ENCODE measurements at regions not wholly inside any gene's neighbourhood (a gene's known extent, or its start where the extent isn't known, plus 50 kb on each side); places are given as distances from the start of the nearest gene placed in this dataset.
"Not testable (repeated sequence)": the region's sequence is repeated elsewhere in the genome, so short reads cannot be mapped to it uniquely, and the experiment has no call there.

DNA sequence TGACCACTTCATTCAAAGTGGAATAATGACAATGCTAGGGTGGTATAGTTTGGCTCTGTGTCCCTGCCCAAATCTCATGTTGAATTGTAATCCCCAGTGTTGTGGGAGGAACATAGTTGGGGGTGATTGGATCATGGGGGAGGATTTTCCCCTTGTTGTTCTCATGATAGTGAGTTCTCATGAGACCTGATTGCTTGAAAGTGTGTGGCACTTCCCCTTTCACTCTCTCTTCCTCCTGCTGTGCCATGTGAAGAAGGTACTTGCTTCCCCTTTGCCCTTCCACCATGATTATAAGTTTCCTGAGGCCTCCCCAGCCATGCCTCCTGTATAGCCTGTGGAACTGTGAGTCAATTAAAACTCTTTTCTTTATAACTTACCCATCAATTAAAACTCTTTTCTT lies 348.3 kb upstream of the CD180 start:
- DNase-seq (ENCODE audit: low read depth in 4 of 4, low spot score in 2 of 4), result not testable (repeated sequence)

GRCh38 chr5:67543720-67544270 lies 347.2 kb upstream of the CD180 start:
- no peak for DNase-seq (ENCODE audit: low read depth in 4 of 4, low spot score in 2 of 4)

GRCh38 chr5:67542479-67542878 lies 345.9 kb upstream of the CD180 start:
- no peak for DNase-seq (ENCODE audit: low read depth in 4 of 4, low spot score in 2 of 4)

DNA sequence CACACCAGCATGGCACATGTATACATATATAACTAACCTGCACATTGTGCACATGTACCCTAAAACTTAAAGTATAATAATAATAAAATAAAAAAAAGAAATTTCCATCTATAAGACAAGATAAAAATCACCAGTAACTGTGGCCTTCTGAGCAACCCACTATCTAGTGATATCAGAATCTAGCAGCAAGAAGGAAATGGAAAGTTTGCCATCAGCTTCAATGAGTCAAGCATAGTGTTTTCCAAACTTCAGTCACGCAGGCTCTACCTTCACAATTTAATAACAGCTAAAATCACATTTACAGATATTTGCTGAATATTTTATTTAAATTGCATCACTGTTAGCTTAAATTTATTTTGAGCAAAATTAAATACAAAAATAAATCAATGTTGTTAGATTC lies 345.3 kb upstream of the CD180 start:
- DNase-seq (ENCODE audit: low read depth in 4 of 4, low spot score in 2 of 4), result no peak

DNA sequence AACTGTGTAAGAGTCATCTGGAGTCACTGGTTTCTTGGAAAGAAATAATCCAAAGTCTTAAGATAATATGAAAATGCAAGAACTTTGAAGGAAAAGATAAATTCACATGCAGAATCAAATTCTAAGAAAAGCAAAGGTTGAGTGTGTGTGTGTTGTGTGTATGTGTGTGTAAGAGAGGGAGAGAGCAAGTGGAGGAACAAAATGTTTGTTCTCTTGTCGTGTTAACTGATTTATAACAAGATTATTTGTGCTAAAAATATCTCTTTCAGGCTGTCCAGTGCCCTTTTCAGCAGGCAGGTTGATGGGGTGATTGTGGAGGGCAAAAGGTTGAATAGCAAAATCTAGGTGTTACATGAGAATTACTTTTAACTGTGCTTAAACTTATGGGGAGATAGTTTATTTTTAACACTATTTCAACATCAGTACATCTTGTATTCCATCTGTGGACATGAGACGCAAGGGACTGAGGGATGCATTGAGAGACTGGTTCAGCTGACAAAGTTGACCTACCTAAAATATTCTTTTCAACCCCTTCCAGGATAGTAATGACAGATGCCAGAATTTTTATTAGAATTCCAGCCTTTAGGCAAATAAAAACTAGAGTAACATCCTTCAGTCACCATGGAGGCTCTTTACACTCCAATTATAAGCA lies 342.4 kb upstream of the CD180 start:
- DNase-seq (ENCODE audit: low read depth in 4 of 4, low spot score in 2 of 4), result no peak

DNA sequence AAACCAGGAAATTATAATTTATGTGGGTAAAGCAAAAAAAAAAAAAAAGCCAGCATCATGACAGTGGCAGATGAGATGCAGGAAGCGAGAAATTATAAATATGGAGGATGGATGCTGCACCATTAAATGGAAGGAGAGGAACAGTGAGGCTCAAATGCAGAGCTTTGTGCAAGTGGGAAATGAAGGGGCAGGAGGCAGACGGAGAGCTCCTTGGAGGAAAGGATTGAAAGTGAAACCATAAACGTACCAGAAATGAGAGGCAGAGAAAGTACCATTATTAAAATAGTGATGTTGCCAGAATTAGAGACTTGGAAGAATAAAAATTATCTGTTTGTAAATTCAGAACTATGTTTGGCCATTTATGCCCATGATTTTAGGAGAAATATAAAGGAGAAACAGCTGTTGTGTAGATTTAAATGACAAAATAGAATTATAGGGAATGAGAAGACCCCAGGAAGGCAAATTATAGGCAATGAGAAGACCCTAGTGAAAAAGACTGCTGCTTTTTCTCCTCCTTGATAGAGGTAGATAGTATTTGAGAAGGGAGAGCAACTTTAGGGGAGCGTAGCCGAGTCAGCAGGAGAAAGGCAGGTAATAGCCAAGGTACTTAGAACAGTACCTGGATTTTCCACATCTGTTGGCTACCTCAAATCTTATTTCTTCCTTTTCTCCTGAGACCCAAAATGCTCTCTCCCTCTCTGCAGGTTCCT lies 341.0 kb upstream of the CD180 start:
- DNase-seq (ENCODE audit: low read depth in 4 of 4, low spot score in 2 of 4), result no peak

DNA sequence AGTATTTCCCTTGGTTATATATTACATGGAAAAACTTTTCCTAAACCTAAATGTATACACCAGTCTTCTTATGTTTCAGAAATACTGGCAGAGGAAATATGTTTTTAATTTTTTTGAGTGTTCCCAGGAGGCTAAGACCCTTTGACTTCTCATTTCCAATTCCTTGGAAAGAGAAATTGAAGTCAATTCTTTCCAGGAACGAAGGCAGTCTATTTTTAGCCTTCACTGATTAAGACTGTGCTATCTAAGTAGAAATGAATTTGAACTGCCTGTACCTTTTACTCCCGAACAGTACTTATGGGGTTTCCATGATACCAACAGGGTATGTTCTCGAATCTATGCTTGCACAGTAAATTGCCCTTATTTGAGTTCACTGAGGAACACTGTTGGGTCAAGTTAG lies 340.3 kb upstream of the CD180 start:
- DNase-seq (ENCODE audit: low read depth in 4 of 4, low spot score in 2 of 4), result no peak

DNA sequence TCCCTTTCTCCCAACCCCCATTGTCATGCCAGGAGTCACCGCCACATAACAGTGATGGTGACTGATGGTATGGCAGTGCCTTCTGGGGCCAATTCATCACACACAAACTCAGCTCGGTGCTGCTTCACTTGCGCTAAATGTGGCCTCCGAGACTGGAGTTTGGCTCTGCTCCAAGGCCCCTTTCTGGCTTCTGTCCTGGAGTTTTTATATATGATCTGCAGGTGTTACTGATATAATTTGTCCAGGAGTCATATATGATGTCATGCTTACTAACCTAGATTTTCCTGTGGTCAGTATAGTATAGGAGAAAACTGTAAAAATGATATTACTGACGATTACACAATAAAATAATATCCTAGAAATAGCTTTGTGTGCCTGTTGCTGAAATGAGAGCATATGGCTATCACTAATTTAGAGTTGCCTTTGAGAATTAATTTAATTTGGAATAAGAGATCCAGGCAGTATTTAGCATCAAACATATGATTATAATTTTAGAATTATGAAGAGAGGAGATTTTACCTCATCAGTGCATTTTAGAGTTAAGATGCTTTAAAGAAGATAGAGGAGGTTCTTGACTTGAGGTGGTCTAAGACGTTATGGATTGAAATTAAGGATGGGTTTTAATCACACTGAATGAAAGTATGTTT lies 334.1 kb upstream of the CD180 start:
- DNase-seq (ENCODE audit: low read depth in 4 of 4, low spot score in 2 of 4), result no peak

GRCh38 chr5:67528953-67529352 lies 332.4 kb upstream of the CD180 start:
- DNase-seq (ENCODE audit: low read depth in 4 of 4, low spot score in 2 of 4), result no peak

DNA sequence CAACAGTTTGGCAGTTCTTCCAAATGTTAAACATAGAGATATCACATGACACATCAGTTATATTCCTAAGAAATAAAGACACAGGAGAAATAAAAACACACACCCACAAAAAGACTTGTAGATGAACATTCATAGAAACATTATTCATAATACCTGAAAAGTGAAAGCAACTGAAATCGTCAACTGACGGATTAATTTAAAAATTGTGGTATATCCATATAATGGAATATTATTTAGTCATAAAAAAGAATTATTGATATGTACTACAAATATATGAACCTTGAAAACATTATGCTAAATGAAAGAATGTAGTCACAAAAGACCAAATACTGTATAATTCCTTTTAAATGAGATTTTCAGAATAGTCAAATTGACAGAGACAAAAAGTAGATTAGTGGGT lies 330.2 kb upstream of the CD180 start:
- no peak for DNase-seq (ENCODE audit: low read depth in 4 of 4, low spot score in 2 of 4)

DNA sequence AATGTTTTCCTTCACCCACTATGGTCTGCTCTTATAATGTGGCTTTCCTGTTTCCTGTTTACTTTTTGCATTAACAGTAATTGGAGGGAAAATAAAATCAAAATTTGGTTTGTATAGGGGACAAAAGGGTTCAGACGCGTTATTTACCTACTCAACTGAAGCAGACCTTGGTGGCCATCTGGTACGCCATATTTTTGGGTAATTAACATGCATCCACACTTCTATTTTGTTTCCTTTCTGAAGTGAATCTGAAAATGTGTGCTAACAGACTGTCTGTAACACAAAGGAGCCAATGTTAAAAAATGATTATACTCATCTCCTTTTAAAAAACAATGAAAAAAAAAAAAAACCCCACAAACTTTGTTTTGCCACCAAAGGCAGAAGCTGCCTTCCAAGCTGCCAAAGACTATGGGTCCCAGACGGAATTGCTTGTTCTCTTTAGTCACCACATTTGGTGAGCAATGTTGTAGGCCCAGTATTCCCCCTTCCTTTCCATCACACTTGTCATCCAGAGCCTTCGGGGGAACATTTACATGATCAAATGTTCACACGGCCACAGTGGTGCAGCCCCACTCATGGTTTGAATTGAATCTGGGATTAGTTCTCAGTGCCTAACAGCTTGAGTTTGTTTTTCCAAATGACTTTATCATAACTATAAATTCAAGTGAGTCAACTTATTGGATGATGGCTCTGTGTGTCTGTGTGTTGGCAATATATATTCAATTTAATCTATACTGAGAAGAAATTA lies 323.7 kb upstream of the CD180 start:
- no peak for DNase-seq (ENCODE audit: low read depth in 4 of 4, low spot score in 2 of 4)

- no peak for DNase-seq (ENCODE audit: low read depth in 4 of 4, low spot score in 2 of 4)
Measured at GRCh38 chr5:67518227-67518626, 321.6 kb upstream of the CD180 start.

DNA sequence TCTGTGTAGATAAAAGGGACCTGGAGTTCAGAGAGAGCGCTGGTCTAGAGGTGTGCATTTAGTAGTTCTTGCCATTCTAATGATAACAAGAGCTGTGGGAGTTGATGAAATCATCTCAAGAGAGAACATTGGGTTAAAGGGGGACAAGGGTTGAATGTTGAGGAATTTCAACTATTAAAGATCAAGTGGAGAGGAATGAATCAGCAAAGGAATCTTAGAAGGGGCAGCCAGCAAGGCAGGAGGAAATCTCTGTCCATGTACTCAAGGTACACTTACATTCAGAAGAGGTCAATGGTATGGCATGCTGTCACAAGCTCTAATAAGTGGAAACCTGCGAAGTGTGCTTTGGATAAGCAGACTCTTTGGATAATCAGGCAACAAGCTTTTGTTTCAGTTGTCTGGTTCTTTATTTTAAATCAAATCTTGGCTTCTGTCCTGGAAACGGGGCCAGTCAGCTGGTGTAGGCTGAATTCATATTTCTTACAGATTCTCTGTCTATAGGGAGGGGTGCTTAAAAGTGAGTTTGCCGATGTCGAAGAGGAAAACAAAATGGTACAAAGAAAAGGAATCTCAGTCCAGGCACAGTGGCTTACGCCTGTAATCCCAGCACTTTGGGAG lies 320.5 kb upstream of the CD180 start:
- DNase-seq (ENCODE audit: low read depth in 4 of 4, low spot score in 2 of 4), result no peak

- no peak for DNase-seq (ENCODE audit: low read depth in 4 of 4, low spot score in 2 of 4)
Measured at GRCh38 chr5:67515762-67516161, 319.2 kb upstream of the CD180 start.

- DNase-seq (ENCODE audit: low read depth in 4 of 4, low spot score in 2 of 4), result no peak
Measured at GRCh38 chr5:67515020-67515689, 318.6 kb upstream of the CD180 start.

GRCh38 chr5:67512758-67513157 lies 316.2 kb upstream of the CD180 start:
- DNase-seq (ENCODE audit: low read depth in 4 of 4, low spot score in 2 of 4), result no peak

DNA sequence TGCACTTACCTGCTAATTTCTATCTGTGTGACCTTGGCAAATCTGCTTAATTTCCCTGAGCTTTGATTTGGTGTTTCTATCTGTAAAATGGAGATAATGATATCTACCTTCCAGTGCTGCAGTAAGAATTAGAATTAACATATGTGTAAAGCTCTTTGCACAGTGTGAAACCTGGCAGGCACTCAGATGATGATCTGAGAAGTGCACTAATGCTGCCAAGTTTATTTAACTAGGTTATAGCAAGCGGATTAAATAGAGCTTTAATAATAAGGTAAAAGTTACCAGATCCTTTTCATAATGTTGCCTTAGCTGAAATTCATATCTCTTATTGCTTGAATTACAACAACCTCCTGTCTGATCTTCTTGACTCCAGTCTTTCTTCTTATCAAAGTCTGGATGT lies 315.3 kb upstream of the CD180 start:
- DNase-seq (ENCODE audit: low read depth in 4 of 4, low spot score in 2 of 4), result no peak

DNA sequence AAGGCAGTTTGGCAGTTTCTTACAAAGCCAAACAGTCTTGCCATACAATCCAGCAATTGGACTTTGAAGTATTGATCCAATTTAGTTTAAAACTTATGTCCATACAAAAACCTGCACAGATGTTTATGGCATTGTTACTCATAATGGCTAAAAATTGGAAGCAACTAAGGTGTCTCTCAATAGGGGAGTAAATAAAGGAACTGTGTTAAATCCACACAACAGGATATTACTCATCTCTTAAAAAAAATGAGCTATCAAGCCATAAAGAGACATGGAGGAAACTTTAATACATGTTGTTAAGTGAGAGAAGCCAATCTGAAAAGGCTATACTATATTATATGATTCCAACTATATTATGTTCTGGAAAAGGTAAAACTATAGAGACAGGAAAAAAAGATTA lies 313.6 kb upstream of the CD180 start:
- no peak for DNase-seq (ENCODE audit: low read depth in 4 of 4, low spot score in 2 of 4)

DNA sequence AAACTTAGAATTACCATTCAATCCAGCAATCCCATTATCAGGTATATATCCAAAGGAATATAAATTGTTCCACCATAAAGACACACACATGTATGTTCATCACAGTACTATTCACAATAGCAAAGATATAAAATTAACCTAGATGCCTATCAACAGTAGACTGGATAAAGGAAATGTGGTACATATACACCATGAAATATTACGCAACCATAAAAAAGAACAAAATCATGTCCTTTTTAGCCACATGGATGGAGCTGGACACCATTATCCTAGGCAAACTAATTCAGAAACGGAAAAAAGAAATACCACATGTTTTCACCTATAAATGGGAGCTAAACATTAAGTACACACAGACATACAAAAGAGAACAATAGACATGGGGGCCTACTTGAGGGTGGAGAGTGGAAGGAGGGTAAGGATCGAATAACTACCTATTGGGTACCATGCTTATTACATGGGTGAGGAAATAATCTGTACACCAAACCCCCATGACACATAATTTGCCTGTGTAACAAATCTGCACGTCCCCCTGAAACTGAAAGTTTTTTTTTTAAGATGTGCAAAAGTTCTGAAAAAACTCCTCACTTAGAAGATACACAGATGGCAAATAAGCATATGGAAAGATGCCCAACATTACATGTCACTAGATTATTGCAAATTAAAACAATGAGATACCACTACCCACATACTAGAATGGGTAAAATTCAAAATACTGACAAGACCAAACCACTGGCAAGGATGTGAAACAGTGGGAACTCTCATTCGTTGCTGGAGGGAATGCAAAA lies 313.0 kb upstream of the CD180 start:
- DNase-seq (ENCODE audit: low read depth in 4 of 4, low spot score in 2 of 4), result no peak
